ENCODE measurements at regions not wholly inside any gene's neighbourhood (a gene's known extent, or its start where the extent isn't known, plus 50 kb on each side); places are given as distances from the start of the nearest gene placed in this dataset.

DNA sequence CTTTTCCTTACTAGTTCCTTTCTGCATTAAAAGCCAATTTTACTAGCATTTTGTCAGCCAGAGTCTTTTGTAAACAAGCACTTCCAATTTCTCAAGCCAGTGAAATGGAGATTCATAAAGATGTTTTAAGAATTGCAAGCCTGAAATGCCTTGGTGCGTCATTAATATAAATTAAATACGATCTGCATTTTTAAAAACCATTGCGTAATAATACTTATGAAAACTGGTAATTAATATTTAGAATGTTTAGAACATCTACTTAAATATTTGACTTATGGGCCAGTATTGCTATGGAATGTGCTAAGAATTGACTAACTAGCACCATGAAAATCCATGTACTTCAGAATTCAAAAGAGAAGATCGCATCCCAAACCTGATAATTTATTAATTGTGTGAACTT lies 89.1 kb upstream of the PROX1 start:
- no peak for TF ChIP-seq FOXP2 (optimal IDR thresholded peaks at IDR 0.05; ENCODE audit: borderline replicate concordance, extremely low read depth, extremely low read length, insufficient read depth)
- no peak for TF ChIP-seq SIN3A (IDR thresholded peaks at IDR 0.05; ENCODE audit: borderline replicate concordance, insufficient read depth, low read length)
- no peak for TF ChIP-seq POLR2AphosphoS5 (IDR thresholded peaks at IDR 0.05; ENCODE audit: low read depth, low read length)
- no peak for TF ChIP-seq TAF1 (IDR thresholded peaks at IDR 0.05; ENCODE audit: borderline replicate concordance, insufficient read depth, low read length)
- TF ChIP-seq, protein P1, sequence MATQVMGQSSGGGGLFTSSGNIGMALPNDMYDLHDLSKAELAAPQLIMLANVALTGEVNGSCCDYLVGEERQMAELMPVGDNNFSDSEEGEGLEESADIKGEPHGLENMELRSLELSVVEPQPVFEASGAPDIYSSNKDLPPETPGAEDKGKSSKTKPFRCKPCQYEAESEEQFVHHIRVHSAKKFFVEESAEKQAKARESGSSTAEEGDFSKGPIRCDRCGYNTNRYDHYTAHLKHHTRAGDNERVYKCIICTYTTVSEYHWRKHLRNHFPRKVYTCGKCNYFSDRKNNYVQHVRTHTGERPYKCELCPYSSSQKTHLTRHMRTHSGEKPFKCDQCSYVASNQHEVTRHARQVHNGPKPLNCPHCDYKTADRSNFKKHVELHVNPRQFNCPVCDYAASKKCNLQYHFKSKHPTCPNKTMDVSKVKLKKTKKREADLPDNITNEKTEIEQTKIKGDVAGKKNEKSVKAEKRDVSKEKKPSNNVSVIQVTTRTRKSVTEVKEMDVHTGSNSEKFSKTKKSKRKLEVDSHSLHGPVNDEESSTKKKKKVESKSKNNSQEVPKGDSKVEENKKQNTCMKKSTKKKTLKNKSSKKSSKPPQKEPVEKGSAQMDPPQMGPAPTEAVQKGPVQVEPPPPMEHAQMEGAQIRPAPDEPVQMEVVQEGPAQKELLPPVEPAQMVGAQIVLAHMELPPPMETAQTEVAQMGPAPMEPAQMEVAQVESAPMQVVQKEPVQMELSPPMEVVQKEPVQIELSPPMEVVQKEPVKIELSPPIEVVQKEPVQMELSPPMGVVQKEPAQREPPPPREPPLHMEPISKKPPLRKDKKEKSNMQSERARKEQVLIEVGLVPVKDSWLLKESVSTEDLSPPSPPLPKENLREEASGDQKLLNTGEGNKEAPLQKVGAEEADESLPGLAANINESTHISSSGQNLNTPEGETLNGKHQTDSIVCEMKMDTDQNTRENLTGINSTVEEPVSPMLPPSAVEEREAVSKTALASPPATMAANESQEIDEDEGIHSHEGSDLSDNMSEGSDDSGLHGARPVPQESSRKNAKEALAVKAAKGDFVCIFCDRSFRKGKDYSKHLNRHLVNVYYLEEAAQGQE (IDR thresholded peaks at IDR 0.05; ENCODE audit: insufficient read depth in 1 of 2, low read depth in 2 of 2, low read length in 2 of 2) = no peak

- TF ChIP-seq POLR2AphosphoS5 (IDR thresholded peaks at IDR 0.05; ENCODE audit: low read depth, low read length) = no peak
- TF ChIP-seq, protein P1 (IDR thresholded peaks at IDR 0.05; ENCODE audit: insufficient read depth in 1 of 2, low read depth in 2 of 2, low read length in 2 of 2) = no peak
- no peak for TF ChIP-seq FOXP2 (optimal IDR thresholded peaks at IDR 0.05; ENCODE audit: borderline replicate concordance, extremely low read depth, extremely low read length, insufficient read depth)
- no peak for TF ChIP-seq TAF1 (IDR thresholded peaks at IDR 0.05; ENCODE audit: borderline replicate concordance, insufficient read depth, low read length)
- TF ChIP-seq SIN3A (IDR thresholded peaks at IDR 0.05; ENCODE audit: borderline replicate concordance, insufficient read depth, low read length) = no peak
Measured at GRCh38 chr1:213899413-213899812, 88.4 kb upstream of the PROX1 start.

DNA sequence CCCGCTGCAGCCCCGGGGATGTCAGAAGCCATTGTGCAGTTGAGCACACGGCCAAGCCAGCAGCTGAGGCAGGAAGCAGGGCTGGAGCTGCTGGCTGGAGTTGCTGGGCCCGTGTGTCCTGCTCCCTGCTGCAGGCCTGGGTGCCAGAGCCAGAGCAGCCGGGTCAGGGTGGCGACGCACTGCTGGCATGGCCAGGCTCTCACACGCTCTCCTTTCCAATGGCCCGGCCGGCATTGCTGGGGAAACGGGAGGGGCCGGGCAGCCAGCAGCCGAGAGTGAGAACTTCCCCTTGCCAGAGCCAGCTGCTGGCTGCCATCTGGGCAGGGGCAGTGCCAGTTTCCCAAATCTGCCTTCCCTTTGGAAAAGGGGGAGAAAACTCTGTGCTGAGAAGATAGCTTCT lies 82.4 kb upstream of the PROX1 start:
- TF ChIP-seq, protein P1 (IDR thresholded peaks at IDR 0.05; ENCODE audit: insufficient read depth in 1 of 2, low read depth in 2 of 2, low read length in 2 of 2) = no peak
- no peak for TF ChIP-seq TAF1 (IDR thresholded peaks at IDR 0.05; ENCODE audit: borderline replicate concordance, insufficient read depth, low read length)
- TF ChIP-seq FOXP2 (optimal IDR thresholded peaks at IDR 0.05; ENCODE audit: borderline replicate concordance, extremely low read depth, extremely low read length, insufficient read depth) = no peak
- no peak for TF ChIP-seq POLR2AphosphoS5 (IDR thresholded peaks at IDR 0.05; ENCODE audit: low read depth, low read length)
- TF ChIP-seq SIN3A (IDR thresholded peaks at IDR 0.05; ENCODE audit: borderline replicate concordance, insufficient read depth, low read length) = no peak

- TF ChIP-seq, protein P1 (IDR thresholded peaks at IDR 0.05; ENCODE audit: insufficient read depth in 1 of 2, low read depth in 2 of 2, low read length in 2 of 2) = no peak
- TF ChIP-seq FOXP2 (optimal IDR thresholded peaks at IDR 0.05; ENCODE audit: borderline replicate concordance, extremely low read depth, extremely low read length, insufficient read depth) (no peak), TAF1 (IDR thresholded peaks at IDR 0.05; ENCODE audit: borderline replicate concordance, insufficient read depth, low read length) (no peak), SIN3A (IDR thresholded peaks at IDR 0.05; ENCODE audit: borderline replicate concordance, insufficient read depth, low read length) (no peak), POLR2AphosphoS5 (IDR thresholded peaks at IDR 0.05; ENCODE audit: low read depth, low read length) (no peak)
Measured at GRCh38 chr1:213908521-213908920, 79.3 kb upstream of the PROX1 start.

GRCh38 chr1:213914392-213914791 lies 73.4 kb upstream of the PROX1 start:
- TF ChIP-seq POLR2AphosphoS5 (IDR thresholded peaks at IDR 0.05; ENCODE audit: low read depth, low read length) (no peak), SIN3A (IDR thresholded peaks at IDR 0.05; ENCODE audit: borderline replicate concordance, insufficient read depth, low read length) (no peak), FOXP2 (optimal IDR thresholded peaks at IDR 0.05; ENCODE audit: borderline replicate concordance, extremely low read depth, extremely low read length, insufficient read depth) (no peak), TAF1 (IDR thresholded peaks at IDR 0.05; ENCODE audit: borderline replicate concordance, insufficient read depth, low read length) (no peak)
- TF ChIP-seq, protein P1 (IDR thresholded peaks at IDR 0.05; ENCODE audit: insufficient read depth in 1 of 2, low read depth in 2 of 2, low read length in 2 of 2) = no peak
